ENCODE measurements at regions not wholly inside any gene's neighbourhood (a gene's known extent, or its start where the extent isn't known, plus 50 kb on each side); places are given as distances from the start of the nearest gene placed in this dataset.

DNA sequence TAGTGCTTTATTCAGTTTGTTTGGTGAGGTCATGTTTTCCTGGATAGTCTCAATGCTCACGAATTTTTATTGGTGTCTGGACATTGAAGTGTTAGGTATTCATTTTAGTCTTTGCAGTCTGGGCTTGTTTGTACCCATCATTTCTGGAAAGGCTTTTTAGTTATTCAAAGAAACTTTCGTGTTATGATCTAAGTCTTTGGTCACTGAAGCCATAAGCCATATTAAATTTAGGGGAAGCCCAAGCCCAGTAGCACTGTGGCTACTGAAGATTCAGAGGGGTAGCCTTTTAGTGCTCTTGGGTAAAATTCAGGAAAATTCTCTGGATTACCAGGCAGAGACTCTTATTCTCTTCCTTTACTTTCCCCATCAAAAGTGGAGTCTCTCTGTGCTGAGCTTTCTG lies 56.2 kb upstream of the PEX5L start:
- no peak for DNase-seq

DNA sequence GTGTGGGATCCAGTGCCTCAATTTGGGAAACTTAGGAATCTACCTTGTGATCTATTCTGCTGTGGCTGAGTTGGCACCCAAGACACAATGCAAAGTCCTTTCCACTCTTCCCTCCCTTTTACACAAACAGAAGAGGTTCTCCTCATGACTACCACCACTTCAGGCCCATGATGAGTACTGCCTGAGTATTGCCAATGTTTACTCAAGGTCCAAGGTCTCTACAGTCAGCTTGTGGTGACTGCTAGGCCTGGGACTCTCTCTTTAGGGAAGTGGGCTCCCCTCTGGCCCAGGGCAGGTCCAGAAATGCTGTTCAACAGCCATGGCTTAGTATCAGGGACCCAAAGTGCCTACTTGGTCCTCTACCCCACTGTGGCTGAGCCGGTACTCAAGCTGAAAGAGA lies 56.8 kb upstream of the PEX5L start:
- no peak for DNase-seq

DNA sequence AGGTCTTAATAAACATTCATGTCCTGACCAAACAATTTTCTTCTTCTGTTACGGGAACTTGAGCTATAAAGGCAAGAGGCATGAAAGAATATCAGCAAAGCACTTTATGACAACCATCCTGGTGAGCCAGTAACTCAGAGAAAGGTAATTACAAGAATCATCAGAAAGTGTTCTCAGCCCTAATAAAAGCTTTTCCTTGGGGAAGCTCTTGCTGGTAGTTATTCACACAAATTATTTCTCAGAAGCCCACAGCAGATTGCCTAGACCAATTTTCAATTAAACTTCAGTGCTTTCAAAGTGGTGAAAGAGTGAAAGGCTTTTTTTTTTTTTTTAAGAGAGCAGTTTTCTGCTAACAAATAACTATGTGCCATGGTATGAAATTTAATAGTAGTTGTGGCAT lies 60.9 kb upstream of the PEX5L start:
- no peak for DNase-seq

DNA sequence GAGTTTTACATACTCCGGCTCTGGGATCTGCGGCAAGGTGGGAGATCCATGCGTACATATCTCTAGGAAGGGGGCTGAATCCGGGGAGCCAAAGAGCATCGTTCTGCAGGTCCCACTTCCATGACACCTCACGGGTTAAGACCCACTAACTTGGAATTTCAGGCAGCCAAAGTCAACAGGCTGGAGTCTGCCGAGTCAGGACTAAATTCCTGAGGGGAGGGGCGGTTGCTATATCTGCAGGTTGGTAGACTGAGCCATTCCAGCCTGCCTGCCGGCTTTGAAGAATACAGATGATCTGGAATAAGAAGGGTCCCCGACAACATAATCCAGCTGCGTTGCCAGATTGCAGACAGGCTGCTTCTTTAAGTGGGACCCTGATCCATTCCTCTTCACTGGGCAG lies 65.4 kb upstream of the PEX5L start:
- DNase-seq = no peak

DNA sequence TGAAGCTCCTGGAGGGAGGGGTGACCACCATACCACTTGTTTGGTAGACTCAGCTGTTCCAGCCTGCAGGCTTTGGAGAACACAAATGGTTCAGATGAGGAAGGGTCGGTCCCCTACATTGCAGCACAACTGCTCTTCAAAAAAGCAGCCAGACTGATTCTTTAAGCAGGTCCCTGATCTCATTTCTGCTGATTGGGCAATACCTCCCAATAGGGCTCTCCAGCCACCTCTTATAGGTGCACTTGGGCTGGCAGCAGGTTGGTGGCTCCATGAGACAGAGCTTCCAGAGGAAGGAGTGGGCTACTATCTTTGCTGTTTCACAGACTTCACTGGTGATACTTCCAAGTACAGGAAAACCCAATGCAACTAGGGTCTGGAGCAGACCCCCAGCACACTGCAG lies 65.9 kb upstream of the PEX5L start:
- DNase-seq = no peak

DNA sequence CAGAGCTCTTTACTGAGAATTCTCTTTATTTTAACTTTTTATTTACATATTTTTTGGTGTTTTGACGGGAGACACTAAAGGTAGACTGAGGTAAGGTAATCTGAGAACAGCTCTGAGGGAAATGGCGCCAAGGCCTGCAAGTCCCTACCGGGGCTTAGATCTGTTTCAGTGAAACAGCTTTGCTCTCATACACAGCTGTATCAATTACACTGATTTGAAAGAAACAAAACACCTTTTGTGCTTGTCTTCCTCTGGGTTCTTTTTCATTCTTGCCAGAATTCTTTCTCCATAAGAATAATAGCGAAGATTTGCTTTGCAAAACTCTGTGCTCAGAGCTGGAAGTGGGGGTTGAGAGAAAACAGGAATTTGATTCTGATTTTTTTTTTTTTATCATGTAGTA lies 79.5 kb upstream of the PEX5L start:
- DNase-seq = no peak

DNA sequence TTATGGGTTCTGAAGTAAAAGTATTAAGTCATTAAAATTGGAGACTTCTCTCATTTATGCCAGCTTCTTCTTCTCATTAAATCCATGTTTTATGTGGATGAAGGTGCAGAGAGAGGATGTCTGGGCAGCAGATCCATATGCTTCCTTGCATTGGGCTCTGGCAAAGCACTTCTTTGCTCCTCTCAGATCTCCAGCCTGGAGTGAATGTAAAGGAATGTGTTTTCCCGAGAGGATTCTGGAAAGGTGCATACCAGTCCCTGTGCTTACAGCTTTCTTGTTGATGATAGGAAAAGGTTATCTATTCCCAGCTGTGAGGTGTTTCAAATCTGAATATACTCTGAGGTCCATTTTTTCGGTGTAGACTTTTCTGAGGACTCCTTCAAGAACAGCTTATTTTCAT lies 79.9 kb upstream of the PEX5L start:
- DNase-seq = no peak

DNA sequence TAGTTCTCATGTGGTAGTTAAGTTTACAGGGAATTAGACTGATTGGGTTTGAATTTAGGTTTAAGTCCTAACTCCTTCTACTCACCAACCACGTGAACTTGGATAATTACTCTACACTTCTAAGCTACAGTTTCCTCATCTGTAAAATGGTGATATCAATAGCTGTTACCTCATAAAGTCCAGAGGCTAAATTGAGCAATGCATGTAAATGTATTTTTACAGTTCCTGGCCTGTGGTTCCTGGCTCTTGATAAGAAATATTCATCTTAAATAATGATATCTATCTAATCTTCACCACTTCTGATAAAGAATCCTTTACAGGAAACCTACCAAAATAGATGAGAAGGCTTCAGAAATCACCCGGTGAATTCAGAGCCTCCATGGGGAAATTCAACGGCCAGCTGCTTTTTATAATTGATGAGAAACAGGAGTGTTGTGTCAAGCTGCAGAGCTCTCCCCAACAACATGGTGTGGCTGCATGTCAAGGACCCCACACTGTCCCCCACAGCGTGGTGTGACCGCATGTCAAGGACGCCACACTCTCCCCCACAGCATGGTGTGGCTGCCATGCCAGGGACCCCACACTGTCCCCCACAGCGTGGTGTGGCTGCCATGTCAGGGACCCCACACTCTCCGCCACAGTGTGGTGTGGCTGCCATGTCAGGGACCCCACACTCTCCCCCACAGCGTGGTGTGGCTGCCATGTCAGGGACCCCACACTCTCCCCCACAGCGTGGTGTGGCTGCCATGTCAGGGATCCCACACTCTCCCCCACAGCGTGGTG lies 80.8 kb upstream of the PEX5L start:
- DNase-seq = no peak

DNA sequence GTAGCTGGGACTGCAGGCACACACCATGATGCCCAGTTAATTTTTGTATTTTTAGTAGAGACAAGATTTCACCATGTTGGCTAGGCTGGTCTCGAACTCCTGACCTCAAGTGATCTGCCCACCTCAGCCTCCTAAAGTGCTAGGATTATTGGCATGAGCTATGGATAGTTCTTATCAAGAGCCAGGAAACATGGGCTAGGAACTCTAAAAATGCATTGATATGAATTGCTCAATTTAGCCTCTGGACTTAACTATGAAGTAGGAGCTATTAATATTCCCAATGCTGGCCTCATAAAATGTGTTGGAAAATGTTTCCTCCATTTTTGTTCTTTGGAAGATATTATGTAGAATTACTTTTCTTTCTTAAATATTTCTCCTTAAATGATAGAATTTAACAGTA lies 82.8 kb upstream of the PEX5L start:
- DNase-seq = no peak

DNA sequence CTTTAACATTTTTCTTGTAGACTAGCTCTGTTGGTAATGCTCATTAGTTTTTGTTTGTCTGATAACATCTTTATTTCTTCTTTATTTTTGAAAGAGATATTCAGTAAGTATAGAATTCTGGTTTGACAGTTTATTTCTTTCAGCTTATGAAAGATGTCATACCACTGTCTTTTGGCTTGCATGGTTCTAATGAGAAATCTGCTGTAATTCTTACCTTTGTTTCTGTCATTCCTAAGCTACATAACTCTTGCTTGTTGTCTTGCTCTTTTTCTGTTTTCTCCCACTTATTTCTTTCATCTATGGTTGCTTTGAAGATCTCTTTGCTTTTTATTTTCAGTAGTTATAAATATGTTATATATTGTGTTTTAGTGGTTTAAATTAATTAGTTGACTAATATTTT lies 87.2 kb upstream of the PEX5L start:
- no peak for DNase-seq

DNA sequence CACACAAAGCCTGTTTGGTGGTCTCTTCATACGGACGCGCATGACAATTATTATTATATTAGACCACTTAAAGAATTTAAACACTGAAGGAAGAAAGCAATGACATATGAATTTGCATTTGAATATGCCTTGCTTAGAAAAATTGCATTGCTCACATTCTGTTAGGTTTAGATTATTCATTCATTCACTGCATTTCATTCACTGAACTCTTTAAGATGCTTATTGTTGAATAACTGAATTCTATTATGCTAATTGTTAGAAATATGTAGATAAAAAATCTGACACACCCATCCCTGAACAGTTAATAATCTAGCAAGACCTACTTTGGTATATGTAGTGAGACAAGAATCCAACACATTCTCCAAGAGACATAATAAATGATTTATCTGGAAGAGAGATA lies 94.4 kb upstream of the PEX5L start:
- no peak for DNase-seq

DNA sequence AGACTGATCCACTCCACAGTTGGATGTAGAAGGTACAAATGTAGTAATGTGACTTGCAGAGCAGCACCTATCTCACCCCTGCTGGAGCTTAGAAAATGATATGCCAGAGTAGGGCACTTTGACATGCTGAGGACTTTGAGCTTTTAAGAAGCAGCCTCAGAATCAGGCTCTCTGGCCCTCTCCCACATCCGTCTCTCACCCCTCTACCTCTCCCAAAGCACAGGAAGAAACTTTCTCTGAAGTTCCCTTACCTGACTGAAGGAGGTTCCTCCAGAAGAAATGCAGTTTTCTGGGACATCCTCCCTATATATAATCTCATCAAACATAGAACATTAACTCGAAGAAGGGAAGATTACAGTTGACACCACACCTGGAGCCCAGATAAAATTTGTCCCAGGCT lies 98.4 kb upstream of the PEX5L start:
- DNase-seq = no peak

DNA sequence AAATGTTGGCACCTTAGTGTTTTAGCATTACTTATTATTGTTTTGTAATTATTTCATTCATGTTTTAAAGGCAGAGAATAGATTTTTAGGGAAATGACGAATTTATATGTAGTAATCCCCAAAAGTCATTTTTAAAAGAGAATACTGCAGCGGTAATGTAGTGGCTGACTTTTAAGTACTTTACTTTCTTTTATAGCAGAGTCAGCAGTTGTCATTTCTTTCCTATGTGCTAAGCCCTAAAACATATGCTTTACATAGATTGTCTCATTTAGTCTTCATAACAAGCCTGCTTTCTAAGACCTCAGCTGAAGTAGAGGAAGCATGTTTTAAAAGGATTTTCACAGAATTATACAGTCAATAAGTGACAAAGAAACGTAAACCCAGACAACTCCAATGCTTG lies 102.1 kb upstream of the PEX5L start:
- no peak for DNase-seq

DNA sequence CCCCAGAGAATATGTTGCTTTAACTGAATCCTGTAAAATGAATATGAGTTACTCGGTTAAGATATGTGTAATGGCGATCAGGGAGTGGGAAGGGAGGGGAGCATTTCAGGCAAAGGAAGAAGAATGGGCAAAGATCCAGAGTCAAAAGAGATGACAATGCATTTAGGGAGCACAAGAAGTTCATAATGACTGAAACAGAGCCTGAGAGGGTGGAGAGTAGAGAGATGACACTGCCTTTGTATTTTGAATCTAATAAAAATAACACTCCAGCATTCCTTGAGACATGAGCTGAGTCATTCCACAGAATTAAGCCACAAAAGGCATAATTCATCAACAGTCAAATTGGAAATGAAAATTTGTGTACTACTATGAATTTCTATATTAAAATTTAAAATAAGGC lies 105.3 kb upstream of the PEX5L start:
- no peak for DNase-seq

DNA sequence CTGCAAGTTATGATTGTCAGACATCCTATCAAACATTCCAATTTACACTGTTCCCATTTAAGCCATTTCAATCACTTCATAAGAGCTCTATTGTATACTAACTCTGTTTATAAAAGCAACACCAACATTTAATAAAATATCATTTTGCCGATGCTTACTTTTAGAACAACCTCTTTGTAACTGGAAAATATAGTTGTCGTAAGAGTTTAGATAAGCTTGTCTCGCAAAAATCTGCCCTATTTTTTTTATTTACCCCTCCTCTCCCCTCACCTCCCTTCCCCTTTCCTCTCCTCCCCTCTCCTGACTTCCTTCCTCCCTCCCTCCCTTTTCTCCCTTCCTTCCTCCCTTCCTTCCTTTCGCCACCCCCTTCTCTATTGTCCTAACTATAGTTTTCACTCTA lies 105.7 kb upstream of the PEX5L start:
- no peak for DNase-seq

DNA sequence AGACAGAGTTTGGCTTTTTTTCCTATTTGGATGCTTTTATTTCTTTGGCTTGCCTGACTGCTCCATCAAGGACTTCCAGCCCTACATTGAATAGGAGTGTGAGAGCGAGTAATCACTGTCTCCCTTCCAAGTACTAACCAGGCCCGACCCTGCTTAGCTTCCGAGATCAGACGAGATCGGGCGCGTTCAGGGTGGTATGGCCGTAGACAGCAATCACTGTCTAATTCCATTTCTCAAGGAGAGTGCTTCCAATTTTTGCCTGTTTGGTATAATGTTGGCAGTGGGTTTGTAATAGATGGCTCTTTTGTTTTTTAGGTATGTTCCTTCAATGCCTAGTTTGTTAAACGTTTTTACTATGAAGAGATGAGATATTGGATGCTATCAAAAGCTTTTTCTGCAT lies 125.0 kb upstream of the PEX5L start:
- DNase-seq = no peak

DNA sequence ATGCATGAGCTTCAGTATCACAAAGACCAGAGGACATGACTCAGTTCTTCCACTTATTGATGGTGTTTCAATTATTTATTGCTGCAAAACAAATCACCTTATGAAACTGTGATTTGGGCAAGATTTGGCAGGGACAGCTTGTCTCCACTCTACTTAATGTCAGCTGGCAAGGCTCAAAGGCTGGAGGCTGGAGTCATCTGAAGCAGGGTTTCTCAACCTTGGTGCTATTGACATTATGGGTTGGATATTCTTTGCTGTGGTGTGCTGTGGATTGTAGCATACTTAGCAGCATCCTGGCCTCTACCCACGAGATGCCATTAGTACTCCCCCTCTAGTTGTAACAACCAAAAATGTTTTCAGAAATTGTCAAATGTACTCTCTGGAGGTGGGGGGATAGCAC lies 138.8 kb upstream of the PEX5L start:
- DNase-seq = no peak

DNA sequence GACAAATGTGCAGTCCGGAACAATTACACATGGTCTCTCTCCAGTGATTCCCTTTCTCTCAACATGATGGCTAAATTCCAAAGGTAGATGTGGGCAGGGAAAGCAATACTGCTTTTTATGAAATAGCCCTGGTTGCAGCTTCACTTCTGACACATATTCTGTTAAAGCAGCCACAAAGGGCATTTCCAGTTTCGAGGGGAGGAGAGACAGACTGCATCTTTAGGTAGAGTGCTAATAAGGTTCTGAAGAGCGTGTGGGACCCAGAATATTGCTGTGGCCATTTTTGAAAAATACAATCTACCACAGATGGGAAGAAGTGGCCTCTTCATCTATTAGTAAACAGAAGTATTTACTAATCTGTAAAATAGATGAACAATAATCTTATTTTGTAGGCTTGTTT lies 139.3 kb upstream of the PEX5L start:
- no peak for DNase-seq

DNA sequence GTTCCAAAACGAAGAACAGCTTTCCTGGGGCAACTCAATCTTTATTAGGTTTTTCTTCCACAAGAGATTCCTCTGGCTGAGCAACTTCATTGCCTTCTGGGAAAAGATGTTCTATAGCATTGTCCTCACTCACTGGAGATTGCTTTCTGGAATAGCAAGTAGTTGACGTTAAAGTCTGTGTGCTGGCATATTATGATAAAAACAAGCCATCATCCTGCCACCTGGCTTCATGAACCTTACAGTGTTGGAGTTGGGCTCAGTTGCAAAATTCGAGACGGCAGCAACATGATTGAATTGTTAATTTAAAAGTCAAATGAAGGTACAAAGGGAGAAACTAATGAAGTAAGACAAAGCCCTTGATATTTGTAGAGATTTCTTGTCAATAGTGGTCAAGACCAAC lies 140.5 kb upstream of the PEX5L start:
- no peak for DNase-seq

DNA sequence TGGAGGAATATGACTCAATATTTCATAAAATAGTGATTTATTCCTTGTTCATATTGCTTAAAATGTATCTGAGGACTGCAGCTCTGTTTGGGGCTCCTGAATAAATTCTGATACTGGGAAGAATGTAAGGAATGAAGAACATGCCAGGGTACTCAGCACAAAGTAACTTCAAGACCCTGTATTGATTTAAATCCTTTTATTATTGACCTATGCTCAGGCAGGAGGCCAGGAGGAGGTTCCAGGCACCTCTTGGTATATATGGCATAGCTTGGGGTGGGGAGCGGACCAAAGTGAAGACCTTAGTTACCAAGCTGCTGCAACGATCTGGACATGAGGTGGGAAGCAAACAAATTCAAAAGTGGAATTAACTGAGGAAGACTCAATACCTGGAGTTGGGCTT lies 142.8 kb upstream of the PEX5L start:
- DNase-seq = no peak

DNA sequence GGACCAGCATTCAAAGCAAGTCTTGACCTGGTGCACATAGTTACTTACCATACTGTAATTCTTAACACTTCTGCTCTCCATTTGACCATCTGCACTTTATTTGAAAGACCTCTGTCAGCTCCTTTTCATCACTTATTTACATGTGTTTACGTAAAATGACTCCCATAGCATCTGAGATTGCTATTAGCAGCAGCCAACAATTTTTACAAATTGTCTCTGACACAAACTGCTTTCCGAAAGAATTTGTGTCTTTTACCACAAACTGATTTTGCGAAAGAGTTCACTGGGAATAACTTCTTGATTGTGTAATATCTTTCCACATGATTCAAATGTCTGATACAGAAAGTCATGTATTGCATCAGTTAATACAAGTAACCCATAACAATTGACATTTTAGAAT lies 144.1 kb upstream of the PEX5L start:
- no peak for DNase-seq

DNA sequence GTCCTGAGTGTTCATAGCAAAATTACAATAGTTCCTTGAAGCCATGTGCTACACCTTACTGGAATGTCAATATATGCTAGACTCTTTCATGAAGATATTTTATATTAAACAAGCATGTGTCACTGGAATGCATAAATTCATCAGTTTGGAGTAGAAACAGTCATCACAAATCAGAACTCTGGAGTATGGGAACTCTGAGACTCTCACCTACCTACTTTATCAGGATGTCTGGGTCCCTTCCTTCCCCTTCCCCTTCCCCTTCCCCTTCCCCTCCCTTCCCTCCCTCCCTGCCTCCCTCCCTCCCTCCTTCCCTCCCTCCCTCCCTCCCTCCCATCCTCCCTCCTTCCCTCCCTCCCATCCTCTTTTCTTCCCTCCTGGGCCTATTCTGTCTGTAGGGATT lies 144.7 kb upstream of the PEX5L start:
- DNase-seq = no peak

DNA sequence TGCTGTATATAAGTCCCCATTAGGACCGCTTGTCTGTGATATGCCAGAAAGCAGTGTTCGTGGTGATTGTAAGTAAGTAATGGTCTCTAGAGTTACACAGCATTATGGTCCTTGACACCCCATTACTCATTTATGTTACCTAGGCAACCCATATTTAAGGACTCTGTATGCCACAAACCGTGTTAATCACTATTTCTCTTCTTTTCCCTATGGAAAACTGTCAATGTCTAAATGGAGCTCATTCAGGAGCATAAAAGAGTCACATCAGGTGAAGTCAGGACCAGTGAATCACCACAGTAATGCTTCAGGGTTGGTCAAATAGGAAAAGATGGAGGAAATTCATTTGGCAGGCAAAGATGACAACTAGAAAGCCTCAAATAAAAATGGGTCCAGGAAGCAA lies 146.6 kb upstream of the PEX5L start:
- no peak for DNase-seq

DNA sequence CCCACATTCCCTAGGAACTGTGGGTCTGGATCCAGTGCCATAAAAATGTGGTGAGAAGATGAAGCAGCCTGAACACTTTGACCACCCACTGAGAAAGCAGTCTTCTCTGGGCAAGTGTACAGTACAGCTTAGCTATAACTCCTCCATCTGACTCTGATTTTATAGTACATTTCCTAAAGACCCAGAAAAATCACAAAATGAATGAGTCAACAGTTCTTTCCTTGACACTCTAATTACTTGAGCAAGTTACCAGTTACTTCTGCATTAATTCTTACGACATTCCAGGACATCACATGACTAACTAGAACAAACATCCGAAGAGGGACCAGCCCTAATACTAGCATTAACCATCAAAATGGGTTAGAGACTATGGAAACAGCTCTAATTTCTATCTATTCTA lies 148.1 kb upstream of the PEX5L start:
- DNase-seq = no peak

DNA sequence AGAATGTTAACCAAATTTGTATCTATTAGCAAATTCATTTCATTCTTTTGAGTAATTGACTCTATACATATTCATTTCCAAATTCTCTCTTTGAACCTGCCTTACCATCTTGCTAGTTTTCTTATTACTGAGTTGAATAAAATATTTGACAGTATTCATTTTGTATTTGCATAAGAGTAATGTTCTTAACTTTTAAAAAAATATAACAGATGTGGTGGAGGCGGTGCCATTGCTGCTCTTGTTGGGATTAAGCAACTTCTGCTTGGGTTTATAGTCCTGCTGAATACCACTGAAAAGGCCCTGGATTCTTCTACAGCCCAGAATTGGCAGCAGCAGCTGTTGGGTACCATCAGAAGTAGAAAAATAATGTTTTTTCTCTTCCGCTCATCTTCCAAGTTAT lies 148.9 kb upstream of the PEX5L start:
- DNase-seq = no peak

Data from inflammatory macrophage treated with lipopolysaccharide for 1 hour (primary cell).